ENCODE measurements at regions not wholly inside any gene's neighbourhood (a gene's known extent, or its start where the extent isn't known, plus 50 kb on each side); places are given as distances from the start of the nearest gene placed in this dataset.

- DNase-seq (ENCODE audit: low read depth in 2 of 3, low spot score in 1 of 3), result no peak
Observed at GRCh38 chr10:124288486-124288885, 130.2 kb downstream of the OAT start.

- DNase-seq (ENCODE audit: low read depth in 2 of 3, low spot score in 1 of 3), result no peak
Observed at GRCh38 chr10:124287791-124288190, 130.9 kb downstream of the OAT start.

GRCh38 chr10:124287071-124287685 lies 131.5 kb downstream of the OAT start:
- no peak for DNase-seq (ENCODE audit: low read depth in 2 of 3, low spot score in 1 of 3)

GRCh38 chr10:124286621-124287020 lies 132.1 kb downstream of the OAT start:
- DNase-seq (ENCODE audit: low read depth in 2 of 3, low spot score in 1 of 3), result no peak

- no peak for DNase-seq (ENCODE audit: low read depth in 2 of 3, low spot score in 1 of 3)
Observed at GRCh38 chr10:124285587-124286527, 132.9 kb downstream of the OAT start.

GRCh38 chr10:124283949-124284250 lies 134.8 kb downstream of the OAT start:
- DNase-seq (ENCODE audit: low read depth in 2 of 3, low spot score in 1 of 3), result no peak

GRCh38 chr10:124283215-124283948 lies 135.3 kb downstream of the OAT start:
- DNase-seq (ENCODE audit: low read depth in 2 of 3, low spot score in 1 of 3), result no peak

GRCh38 chr10:124282326-124282725 lies 136.4 kb downstream of the OAT start:
- no peak for DNase-seq (ENCODE audit: low read depth in 2 of 3, low spot score in 1 of 3)

GRCh38 chr10:124281666-124282065 lies 137.1 kb downstream of the OAT start:
- no peak for DNase-seq (ENCODE audit: low read depth in 2 of 3, low spot score in 1 of 3)

GRCh38 chr10:124280916-124281315 lies 137.8 kb downstream of the OAT start:
- DNase-seq (ENCODE audit: low read depth in 2 of 3, low spot score in 1 of 3), result no peak

- no peak for DNase-seq (ENCODE audit: low read depth in 2 of 3, low spot score in 1 of 3)
Observed at GRCh38 chr10:124279882-124280281, 138.8 kb downstream of the OAT start.

GRCh38 chr10:124279298-124279697 lies 139.4 kb downstream of the OAT start:
- DNase-seq (ENCODE audit: low read depth in 2 of 3, low spot score in 1 of 3), result no peak

GRCh38 chr10:124278356-124278755 lies 140.4 kb downstream of the OAT start:
- DNase-seq (ENCODE audit: low read depth in 2 of 3, low spot score in 1 of 3), result no peak

- DNase-seq (ENCODE audit: low read depth in 2 of 3, low spot score in 1 of 3), result no peak
Observed at GRCh38 chr10:124273141-124273540, 145.6 kb downstream of the OAT start.

GRCh38 chr10:124271676-124272075 lies 147.0 kb downstream of the OAT start:
- DNase-seq (ENCODE audit: low read depth in 2 of 3, low spot score in 1 of 3), result no peak

GRCh38 chr10:124270530-124271327 lies 148.0 kb downstream of the OAT start:
- no peak for DNase-seq (ENCODE audit: low read depth in 2 of 3, low spot score in 1 of 3)

- no peak for DNase-seq (ENCODE audit: low read depth in 2 of 3, low spot score in 1 of 3)
Observed at GRCh38 chr10:124268976-124269375, 149.7 kb downstream of the OAT start.

GRCh38 chr10:124267911-124268549 lies 150.7 kb downstream of the OAT start:
- DNase-seq (ENCODE audit: low read depth in 2 of 3, low spot score in 1 of 3), result no peak

GRCh38 chr10:124267231-124267885 lies 151.4 kb downstream of the OAT start:
- DNase-seq (ENCODE audit: low read depth in 2 of 3, low spot score in 1 of 3), result no peak
